Activated CD8-positive, alpha-beta memory T cell treated with anti-CD3 and anti-CD28 coated beads for 4 hours (primary cell): ENCODE measurements at regions not wholly inside any gene's neighbourhood (a gene's known extent, or its start where the extent isn't known, plus 50 kb on each side); places are given as distances from the start of the nearest gene placed in this dataset.
"Not testable (repeated sequence)": the region's sequence is repeated elsewhere in the genome, so short reads cannot be mapped to it uniquely, and the experiment has no call there.

Source experiments
- DNase-seq, 2 donors: peaks; one replicate each; pipeline ENCODE4 v3.0.0-alpha.2; 2020; ENCODE audit warnings: low read depth in 2 of 2

DNA sequence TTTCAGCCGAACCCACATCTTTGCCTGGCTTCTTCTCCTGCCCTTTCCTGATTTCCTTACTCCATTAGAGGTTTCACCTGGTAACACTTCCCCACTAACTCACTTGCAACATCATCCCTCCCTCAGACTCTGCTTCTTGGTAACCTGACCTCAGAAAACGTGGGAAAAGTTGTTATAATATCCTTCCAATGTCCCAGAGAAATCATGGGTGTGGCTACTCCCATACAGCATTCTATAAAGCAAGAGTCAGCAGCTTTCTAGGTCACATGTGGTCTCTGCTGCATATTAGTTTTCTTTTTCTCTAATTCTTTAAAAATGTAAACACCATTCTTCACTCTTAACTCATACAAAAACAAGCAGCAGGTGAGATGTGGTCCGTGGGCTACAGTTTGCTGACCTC, 283.1 kb upstream of the MAOA start:
- no peak for DNase-seq

DNA sequence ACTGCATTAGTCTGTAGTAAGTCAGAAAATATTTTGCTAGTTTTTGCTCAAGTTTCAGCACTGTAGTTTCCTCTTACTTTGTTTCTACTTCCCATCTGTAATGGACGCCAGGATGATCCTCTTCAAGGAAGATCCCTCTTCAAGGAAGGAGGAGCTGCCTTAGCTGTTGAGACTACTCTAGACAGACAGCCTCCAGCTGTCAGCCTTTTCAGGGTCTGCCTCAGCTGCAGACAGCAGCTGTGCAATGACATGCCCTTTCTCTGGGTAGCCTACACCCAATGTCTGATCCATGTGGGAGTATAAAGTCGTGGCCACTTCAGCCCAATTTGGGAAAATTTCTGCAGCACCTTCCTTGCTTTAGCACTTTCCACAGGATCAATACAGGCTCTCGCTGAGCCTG, 281.0 kb upstream of the MAOA start:
- no peak for DNase-seq

DNA sequence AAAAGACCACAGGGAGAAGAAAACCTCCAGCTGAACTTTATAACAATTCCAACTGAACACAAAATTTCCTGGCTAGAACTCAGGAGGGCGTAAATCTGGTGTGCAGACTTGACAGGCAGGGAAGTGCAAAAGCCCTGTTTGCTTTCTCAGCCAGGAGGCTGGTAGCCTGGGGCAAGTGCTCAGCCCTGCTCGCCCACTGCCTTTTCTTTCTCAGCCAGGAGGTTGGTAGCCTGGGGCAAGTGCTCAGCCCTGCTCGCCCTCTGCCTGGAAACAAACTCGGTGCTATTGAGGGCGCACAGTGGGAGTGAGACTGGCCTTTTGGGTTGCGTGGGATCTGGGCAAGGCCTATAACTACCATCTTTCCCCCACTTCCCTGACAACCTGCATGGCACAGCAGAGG, 275.4 kb upstream of the MAOA start:
- no peak for DNase-seq

DNA sequence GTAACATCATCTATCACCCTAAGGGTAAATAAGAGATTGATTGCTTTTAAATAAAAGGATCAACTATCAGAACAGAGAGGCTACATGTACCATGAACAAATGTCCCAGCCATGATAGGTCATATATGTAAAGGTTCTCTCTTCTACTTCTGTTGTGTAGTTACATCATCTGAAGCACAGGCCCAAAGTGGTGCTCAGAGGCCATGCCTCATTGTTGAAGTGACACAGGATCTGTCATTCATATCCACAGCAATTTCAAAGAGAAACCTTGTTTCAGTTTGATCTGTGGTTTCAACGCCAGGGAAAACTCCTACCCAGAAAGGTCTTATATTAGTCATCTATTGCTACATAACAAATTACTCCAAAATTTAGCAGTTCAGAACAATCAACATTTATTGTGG, 269.2 kb upstream of the MAOA start:
- no peak for DNase-seq

DNA sequence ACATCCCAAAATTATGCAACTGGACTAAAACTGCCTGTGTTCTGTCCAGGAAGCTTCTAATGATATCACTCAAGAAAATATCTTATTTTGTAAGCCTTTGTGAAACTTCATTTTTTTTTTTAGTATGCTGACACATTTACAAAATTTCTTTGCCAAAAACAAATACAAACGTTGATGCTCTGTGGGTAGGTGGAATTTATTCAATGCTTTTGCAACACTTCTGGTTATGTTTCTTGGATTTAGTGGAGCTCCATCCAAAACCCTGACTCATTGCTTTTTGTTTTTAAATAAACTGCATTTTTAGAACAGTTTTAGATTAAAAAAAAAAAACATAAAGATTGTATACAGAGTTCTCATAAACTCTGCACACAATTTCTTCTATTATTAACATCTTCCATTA, 250.9 kb upstream of the MAOA start:
- no peak for DNase-seq

DNA sequence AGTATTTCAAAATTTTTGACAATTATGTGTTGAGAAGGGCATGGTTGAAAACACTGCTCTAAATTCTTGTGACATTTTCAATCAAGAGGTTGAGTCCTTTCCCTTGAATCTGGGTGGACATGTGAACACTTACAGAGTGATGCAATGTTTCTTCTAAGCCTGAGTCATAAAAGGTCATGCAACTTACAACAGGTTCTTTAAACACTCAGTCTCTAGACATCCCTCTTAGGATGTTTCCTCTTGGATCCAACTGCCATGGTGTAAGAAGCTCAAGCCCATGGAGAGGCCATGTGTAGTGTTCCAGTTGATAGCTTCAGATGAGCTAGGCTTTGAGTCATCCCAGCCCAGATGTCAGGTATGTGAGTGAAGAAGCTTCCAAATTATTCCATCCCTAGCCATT, 232.2 kb upstream of the MAOA start:
- no peak for DNase-seq

DNA sequence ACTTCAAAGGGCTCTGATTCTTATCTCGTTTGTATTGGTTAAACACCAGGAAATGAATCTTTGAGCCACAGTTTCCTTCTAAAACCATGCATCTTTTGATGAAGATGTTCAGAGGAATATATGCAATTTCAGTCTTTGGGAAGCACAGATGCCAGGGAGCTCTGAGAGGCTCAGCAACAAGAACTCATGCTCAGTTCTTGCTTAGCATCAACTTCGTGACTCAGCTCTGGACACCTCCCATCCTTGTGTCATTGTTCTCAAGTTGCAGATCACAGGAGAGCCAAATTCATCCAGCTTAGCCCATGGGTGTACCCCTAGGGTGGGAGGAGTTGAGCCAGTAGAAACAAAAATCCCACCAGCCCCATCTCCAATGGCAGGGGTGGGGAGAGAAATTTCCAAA, 219.6 kb upstream of the MAOA start:
- DNase-seq: no peak

DNA sequence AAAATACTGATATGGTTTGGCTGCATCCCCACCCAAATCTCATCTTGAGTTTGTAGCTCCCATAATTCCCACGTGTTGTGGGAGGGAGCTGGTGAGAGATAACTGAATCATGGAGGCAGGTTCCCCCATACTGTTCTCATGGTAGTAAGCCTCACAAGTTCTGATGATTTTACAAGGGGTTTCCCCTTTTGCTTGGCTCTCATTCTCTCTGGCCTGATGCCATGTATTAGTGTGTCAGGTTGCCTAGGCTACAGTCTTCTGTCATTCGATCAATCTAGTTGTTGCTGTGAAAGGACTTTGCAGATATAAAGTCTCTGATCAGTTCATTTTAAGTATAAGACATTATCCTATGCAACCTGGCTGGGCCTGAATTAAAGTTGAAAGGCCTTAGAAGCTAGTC, 209.3 kb upstream of the MAOA start:
- no peak for DNase-seq

DNA sequence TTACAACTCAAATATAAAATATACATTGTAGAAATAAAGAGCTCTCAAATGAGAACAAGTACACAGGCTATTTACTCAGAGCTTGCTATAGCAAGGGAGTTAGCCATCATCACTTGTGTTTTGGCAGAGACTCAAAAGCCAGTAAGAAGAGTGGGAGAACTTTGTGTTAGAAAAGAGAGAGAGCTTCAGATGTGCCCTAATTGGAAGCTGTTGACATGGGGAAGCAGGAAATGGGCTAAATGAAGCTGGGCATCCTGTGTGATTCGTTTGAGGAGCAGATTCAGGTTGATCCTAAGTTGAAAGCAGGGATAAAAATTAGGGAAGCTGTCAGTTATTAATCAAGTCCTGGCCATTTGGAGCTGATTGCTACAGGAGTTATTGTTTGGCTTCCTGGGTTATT, 207.4 kb upstream of the MAOA start:
- no peak for DNase-seq

DNA sequence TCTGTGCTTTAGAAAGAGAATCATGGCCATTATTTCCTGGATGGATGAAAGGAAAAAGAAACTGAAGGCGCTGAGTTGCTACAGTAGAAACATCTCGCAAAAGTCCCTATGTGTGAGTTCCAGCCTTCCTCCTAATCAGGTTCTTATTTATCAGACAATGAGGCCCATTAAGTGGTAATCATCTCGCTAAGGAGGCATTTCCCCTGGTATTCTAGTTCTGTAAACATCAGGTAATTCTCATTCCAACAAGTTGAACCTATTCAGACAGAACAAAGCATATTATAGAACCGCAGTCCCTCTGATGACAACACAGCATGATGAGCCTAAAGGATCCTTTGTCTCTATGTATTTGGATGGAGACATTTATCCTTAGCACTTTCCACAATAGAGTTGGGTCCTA, 205.7 kb upstream of the MAOA start:
- DNase-seq: no peak

DNA sequence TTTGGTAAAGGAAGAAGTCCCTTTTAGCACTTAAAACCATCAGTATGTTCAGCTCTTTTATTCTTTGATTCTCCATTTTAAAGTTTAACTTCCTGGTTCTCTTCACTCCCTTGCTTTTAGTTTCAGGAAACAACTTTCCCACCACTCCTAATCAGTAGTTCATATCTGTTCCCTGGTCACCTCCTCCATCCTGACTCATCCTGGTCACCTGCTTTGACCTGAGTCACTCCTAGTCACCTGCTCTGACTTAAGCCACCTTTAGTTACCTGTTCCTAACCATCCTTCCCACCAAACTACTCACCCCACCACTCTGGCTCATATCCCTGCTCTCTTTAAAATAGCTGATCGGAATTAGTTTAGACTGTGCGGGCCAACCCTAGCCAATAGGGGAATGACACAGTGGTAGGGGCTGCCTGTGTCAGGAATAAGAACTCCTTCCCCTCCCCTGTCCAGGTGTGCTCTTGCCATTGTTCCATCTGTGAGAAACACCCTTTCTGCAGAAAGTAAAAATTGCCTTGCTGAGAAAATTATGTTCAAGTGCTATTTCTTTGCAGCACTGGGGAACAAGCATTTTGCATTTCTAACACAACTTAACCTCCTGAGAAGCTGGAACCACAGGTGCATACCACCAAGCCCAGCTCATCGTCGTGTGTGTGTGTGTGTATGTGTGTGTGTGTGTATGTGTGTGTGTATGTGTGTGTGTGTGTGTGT, 204.0 kb upstream of the MAOA start:
- DNase-seq: not testable (repeated sequence)

DNA sequence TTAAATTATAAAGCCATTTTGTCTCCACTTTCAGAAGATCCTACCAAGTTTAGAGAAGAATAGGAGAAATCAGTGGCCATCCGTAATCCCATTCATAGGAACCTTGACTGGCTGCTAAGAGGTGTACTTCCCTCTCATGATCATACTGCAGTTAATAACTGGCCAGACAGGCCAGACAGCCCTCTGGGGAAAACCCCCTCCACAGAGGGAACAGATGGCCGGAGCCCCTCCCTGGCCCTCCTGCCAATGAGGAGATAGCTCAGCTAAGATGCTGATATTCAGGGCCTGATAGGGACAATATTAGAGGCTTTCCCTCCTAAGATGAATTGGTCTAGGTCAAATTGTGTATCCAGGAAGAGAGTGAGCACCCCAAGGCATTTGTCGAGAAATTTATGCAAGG, 200.0 kb upstream of the MAOA start:
- DNase-seq: no peak

DNA sequence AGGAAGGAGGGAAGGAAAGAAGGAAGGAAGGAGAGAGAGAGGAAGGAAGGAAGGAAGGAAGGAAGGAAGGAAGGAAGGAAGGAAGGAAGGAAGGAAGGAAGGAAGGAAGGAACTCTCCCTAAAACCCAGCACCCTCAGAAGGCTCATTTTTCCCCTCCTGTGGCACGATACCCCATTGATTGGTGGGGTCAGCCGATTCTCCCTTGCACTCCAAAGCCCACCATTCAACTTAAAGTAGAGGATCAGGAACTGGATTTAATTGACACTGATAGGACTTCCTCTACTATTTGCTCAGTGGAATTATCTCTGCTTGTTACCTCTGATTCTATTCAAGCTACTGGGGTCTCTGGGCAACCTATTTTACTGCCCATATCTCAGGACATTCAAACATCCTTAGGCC, 199.2 kb upstream of the MAOA start:
- DNase-seq: no peak

DNA sequence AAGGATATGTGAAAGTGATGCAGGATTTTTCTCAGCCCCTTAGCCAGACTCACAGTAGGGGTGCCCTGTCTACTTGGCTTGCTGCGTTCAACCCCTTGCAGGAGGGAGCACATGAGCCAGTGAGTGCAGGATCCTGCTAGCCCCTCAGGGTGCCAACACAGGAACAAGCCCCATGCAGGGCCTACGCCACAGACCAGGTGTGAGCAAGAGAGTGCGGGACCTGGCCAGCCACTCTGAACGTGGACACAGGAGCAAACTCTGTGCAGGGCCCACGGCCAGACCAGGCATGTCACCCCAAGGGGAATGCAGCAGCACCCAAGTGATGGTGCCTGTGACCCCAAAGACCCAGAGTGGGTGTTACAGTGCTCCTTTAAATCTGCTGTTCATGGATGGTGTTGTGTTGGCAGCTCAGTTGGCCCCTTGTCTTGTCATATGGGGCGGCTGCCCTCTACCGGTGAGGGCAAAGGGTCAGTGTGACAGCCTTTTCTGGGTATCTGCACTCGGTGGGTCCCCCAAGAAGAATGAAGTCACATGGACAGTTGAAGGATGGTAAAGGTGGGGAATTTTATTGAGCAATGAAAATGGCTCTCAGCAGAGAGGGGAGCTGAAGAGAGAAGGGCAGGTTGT, 188.4 kb upstream of the MAOA start:
- no peak for DNase-seq

DNA sequence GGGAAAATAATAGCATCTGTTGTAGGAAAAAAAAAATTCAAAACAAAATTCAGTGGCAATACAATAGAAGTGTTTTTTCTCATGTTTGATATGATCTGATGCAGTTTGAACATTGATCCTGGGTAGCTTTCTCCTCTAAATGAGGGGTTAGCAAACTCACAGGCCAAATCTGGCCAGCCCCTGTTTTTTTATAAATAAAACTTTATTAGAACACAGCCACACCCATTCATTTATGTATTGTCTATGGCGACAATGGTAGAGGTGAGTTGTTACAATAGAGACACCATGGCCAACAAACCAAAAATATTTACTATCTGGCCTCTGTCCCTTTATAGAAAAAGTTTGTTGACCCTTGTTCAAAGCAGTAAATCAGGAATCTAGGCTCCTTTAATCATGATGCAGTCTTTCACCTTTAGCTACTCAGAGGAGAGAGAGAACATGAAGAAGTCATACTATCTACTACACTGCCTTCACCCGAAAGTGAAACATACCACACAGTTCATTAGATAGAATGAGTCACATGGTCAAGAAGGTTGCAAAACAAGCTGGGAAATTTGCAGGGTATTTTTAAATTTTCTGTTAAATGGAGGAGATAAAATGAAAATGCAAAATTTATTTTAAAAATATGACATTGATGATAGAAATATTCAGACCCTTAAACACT, 186.6 kb upstream of the MAOA start:
- DNase-seq: no peak

DNA sequence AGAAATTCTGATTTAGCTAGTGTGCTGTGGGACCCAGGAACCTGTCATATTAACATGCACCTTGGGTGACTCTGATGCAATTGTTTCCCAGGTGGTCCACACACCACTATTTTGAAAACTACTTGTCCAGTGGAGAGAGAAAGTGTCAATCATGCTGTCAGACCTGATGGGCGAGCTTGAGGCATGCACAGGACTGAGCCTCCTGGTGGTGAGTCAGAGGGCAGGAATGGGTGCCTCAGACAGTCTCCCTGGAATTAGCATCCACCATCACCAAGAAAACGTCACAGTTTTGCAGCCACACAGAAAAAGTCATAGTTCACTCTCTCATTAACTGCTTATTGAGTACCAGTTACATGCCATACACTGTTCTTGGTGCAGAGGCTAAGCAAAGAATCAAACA, 181.8 kb upstream of the MAOA start:
- DNase-seq: no peak

DNA sequence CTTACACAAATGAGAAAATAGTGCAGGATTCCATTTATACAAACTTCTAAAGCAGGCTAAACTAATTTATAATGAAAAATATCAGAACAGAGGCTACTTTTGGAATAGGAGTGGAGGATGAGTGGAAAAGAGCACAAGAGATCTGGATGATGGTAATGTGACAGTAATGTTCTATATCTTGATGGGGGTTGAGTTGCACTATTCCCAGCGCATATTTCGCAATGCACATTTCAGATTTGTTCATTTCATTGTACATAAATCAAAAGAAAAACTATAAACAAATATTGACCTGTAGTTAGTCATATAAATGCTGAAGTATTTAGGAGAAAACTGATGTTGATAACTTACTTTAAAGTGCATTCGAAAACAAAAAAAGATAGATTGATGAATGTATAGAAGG, 177.0 kb upstream of the MAOA start:
- no peak for DNase-seq

DNA sequence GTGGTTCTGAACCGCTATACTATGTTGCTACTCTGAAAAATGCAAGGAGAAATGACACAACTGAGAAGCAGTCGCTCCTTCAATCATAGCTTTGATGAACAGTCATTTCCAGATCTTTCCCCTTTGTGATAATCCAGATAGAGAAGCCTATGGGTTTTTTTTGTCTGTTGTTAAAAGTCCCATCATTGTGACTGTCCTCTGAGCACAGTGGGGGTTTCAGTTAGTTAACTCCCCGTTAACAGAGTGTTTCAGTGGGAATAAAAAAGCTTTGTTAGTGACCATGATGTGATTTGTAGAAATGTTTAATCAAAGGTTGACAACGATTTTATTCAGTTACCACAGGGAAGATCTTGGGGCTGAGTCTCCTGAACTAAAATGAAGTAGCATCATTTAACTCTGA, 176.2 kb upstream of the MAOA start:
- no peak for DNase-seq

DNA sequence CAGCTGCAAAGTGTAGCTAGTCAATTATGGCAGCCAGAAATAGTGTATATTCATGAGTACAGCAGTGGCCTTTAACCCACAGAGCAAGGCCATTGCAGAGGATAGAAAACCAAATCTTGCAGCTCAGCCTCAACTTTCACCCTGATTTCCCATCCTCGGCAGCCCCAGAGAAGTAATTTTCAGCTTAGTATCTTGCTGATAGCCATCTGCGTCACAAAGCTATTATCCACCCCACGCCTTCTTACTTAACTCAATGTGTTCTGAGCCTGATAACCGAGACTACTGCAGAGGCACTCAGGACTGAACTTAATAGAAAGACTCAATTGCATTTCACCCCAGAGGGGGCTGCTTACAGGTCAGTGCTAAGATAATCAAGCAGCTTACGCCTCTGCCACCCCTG, 174.5 kb upstream of the MAOA start:
- DNase-seq: no peak

DNA sequence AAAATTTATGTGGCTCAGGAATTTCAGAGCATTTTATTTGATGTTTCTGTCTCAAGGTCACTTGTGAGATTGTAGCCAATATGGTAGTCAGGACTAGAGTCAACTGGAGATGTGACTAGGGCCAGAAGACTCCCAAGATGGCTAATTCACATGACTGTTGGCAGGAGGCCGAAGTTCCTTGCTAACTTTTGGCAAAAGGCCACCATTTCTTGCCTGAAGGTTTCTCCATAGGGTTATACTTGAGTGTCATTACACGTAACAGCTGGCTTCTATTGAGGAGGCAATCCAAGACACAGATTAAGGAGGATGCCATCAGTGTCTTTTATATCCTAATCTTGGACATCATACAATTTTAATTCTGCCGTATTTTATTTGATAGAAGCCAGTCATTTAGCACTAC, 162.3 kb upstream of the MAOA start:
- no peak for DNase-seq

DNA sequence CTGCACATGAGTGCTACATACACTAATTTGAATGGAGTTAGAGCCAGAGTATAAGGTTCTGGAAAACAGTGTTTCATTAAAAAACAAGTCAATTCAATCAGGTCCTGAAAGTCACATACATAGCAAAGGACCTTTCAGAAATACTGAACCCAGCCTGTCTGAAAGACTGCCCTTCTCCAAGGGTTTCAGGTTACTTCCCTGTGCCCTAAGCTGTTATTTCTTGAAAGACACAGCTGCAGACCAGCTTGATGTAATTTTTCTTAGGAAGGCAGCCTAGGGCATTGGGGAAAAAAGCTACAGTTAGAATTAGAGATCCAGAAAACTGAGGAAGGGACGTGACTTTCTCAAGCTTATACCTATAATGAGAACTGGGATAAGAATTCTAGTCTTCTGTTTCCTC, 155.9 kb upstream of the MAOA start:
- DNase-seq: no peak

DNA sequence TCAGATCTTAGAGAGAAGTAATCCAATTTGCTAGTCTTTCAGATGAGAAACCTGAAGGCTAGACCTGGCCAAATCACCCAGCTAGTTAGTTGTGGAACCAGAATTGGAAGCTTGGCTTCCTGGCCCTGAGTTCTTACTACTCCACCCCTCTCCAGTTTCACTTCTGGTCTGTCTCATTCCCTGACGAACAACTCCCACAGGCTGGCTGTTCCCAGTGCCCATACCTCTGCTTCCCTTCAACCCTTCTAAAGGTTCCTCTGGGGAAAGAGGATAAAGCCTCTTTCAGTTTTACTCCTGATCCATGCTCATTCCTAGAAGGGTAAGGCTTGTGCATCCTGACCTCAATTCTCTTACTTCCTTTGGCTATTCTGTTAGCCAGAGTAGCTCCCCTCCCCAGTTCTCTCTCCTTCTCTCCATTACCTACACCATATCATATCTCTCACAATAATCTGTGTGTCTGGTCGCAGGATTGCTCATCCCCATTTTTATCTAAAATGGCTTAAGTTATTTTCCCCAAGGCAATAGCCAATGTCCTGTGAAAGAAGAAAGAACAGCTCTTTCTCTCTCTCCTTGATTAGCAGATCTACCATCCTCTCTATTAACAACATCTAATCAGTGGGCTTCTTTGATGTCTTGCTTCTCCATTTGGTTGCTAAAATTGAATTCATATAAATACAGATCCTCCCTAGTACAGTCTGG, 155.0 kb upstream of the MAOA start:
- DNase-seq: no peak

DNA sequence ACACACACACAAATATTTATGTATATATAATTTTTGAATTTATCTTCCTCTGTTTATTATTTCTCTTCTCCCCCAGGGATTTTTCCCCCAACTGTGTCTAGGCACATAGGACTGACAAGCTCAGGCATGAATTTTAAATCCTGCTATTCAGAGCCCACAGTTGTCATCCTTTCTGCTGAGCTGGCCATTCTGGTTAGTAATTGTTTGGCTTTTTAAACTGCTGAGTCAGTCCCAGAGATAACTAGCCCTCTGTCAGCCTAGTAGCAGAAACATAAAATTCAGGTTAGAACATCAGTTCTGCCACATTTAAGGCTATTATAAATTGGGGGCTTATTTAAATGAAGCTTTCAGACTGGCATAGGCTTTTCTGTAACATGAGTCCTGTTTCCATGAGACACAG, 151.7 kb upstream of the MAOA start:
- no peak for DNase-seq
